NB4 (cell line): ENCODE measurements at regions not wholly inside any gene's neighbourhood (a gene's known extent, or its start where the extent isn't known, plus 50 kb on each side); places are given as distances from the start of the nearest gene placed in this dataset.

ENCODE experiments used
- MYC ChIP-seq: IDR thresholded peaks from 2 replicates; pipeline ENCODE4 v1.6.1; 2011; ENCODE audit warnings: low read depth, low read length
- POLR2A ChIP-seq: IDR thresholded peaks from 2 replicates; pipeline ENCODE4 v1.6.1; 2011; ENCODE audit warnings: mild to moderate bottlenecking; ENCODE audit not compliant: insufficient read length; ENCODE audit errors: extremely low read depth
- TF ChIP-seq, protein P1 (sequence below): IDR thresholded peaks from one replicate; pipeline ENCODE4 v1.5.1; 2012; ENCODE audit warnings: low read depth, low read length
- TF ChIP-seq, protein P2 (sequence below): IDR thresholded peaks from 2 replicates; pipeline ENCODE4 v1.6.1; 2011; ENCODE audit warnings: low read depth, low read length

DNA sequence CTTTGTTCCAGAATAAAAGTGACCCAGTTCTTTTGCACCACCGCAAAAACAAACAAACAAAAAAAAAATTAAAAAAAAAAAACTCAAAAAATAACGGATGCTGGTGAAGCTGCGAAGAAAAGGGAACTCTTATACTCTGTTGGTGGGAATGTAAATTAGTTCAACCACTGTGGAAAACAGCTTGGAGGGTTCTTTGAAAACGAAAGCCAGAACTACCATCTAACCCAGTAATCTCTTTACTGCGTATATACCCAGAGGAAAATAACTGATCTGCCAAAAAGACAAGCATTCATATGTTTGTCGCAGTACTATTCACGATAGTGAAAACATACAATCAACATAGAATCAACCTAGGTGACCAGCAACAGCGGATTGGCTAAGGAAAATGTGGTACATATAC, 298.9 kb upstream of the CBLB start:
- TF ChIP-seq, protein P1, sequence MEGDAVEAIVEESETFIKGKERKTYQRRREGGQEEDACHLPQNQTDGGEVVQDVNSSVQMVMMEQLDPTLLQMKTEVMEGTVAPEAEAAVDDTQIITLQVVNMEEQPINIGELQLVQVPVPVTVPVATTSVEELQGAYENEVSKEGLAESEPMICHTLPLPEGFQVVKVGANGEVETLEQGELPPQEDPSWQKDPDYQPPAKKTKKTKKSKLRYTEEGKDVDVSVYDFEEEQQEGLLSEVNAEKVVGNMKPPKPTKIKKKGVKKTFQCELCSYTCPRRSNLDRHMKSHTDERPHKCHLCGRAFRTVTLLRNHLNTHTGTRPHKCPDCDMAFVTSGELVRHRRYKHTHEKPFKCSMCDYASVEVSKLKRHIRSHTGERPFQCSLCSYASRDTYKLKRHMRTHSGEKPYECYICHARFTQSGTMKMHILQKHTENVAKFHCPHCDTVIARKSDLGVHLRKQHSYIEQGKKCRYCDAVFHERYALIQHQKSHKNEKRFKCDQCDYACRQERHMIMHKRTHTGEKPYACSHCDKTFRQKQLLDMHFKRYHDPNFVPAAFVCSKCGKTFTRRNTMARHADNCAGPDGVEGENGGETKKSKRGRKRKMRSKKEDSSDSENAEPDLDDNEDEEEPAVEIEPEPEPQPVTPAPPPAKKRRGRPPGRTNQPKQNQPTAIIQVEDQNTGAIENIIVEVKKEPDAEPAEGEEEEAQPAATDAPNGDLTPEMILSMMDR, result no peak
- TF ChIP-seq POLR2A (no peak), MYC (no peak)
- TF ChIP-seq, protein P2, sequence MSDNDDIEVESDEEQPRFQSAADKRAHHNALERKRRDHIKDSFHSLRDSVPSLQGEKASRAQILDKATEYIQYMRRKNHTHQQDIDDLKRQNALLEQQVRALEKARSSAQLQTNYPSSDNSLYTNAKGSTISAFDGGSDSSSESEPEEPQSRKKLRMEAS, result no peak
